Keratinocyte (primary cell): ENCODE measurements at regions not wholly inside any gene's neighbourhood (a gene's known extent, or its start where the extent isn't known, plus 50 kb on each side); places are given as distances from the start of the nearest gene placed in this dataset.
"Not testable (repeated sequence)": the region's sequence is repeated elsewhere in the genome, so short reads cannot be mapped to it uniquely, and the experiment has no call there.

Experiments used
- EZH2 ChIP-seq: IDR thresholded peaks from one replicate; pipeline ENCODE4 v1.6.1; 2012; ENCODE audit warnings: inconsistent platforms, mild to moderate bottlenecking, low read length, moderate library complexity
- TF ChIP-seq, protein P1 (sequence below), 3 experiments: IDR thresholded peaks in 1 of 3; conservative IDR thresholded peaks in 1 of 3; optimal IDR thresholded peaks in 1 of 3; 2 replicates in 2 of 3; 3 replicates in 1 of 3; pipeline versions ENCODE3 to v1.5.1; 2011; ENCODE audit warnings: low read length in 3 of 3, mild to moderate bottlenecking in 3 of 3, moderate library complexity in 2 of 3, control low read depth in 1 of 3, inconsistent platforms in 1 of 3; ENCODE audit not compliant: insufficient read depth in 2 of 3; ENCODE audit errors: extremely low read depth in 1 of 3

GRCh38 chr4:9694403-9694802, 87.0 kb upstream of the DRD5 start:
- TF ChIP-seq, protein P1, sequence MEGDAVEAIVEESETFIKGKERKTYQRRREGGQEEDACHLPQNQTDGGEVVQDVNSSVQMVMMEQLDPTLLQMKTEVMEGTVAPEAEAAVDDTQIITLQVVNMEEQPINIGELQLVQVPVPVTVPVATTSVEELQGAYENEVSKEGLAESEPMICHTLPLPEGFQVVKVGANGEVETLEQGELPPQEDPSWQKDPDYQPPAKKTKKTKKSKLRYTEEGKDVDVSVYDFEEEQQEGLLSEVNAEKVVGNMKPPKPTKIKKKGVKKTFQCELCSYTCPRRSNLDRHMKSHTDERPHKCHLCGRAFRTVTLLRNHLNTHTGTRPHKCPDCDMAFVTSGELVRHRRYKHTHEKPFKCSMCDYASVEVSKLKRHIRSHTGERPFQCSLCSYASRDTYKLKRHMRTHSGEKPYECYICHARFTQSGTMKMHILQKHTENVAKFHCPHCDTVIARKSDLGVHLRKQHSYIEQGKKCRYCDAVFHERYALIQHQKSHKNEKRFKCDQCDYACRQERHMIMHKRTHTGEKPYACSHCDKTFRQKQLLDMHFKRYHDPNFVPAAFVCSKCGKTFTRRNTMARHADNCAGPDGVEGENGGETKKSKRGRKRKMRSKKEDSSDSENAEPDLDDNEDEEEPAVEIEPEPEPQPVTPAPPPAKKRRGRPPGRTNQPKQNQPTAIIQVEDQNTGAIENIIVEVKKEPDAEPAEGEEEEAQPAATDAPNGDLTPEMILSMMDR (optimal IDR thresholded peaks at IDR 0.05 in 1 of 3, IDR thresholded peaks at IDR 0.05 in 1 of 3, conservative IDR thresholded peaks at IDR 0.05 in 1 of 3; ENCODE audit: extremely low read depth in 1 of 3, insufficient read depth in 2 of 3, low read length in 3 of 3): not testable (repeated sequence)
- not testable (repeated sequence) for TF ChIP-seq EZH2
